AG10803 (cell line): ENCODE measurements at regions not wholly inside any gene's neighbourhood (a gene's known extent, or its start where the extent isn't known, plus 50 kb on each side); places are given as distances from the start of the nearest gene placed in this dataset.

Experiments
- DNase-seq: peaks from one replicate; pipeline ENCODE4 v3.0.0; 2010; ENCODE audit warnings: low read depth
- H3K4me3 ChIP-seq: 2 replicates; pipeline ENCODE4 v1.5.1; 2011; ENCODE audit warnings: mild to moderate bottlenecking, low read length, control low read depth
- CTCF ChIP-seq: conservative IDR thresholded peaks from 2 replicates; pipeline ENCODE4 v1.5.1; 2011; ENCODE audit warnings: mild to moderate bottlenecking, low read length, control low read depth, inconsistent platforms

GRCh38 chr2:26530696-26531095 lies 52.8 kb upstream of the OTOF start:
- no peak for TF ChIP-seq CTCF
- no peak overlapping the region for H3K4me3 ChIP-seq
- DNase-seq: peak; percentile 29

GRCh38 chr2:26530240-26530540 lies 52.3 kb upstream of the OTOF start:
- no peak for DNase-seq
- H3K4me3 ChIP-seq: no peak overlapping the region
- no peak for TF ChIP-seq CTCF

- no peak for TF ChIP-seq CTCF
- H3K4me3 ChIP-seq: no peak overlapping the region
- DNase-seq: no peak
These were observed 51.7 kb upstream of the OTOF start for GRCh38 chr2:26529406-26530239.

GRCh38 chr2:26528836-26529235 lies 50.9 kb upstream of the OTOF start:
- no peak overlapping the region for H3K4me3 ChIP-seq
- no peak for DNase-seq
- no peak for TF ChIP-seq CTCF

- no peak overlapping the region for H3K4me3 ChIP-seq
- DNase-seq: no peak
- no peak for TF ChIP-seq CTCF
These were observed 50.0 kb upstream of the OTOF start for GRCh38 chr2:26527726-26528585.
